Activated gamma-delta T cell treated with anti-CD3 and anti-CD28 coated beads, Interleukin-2, amount 50 U/mL, for 16 hours (primary cell): ENCODE measurements at regions not wholly inside any gene's neighbourhood (a gene's known extent, or its start where the extent isn't known, plus 50 kb on each side); places are given as distances from the start of the nearest gene placed in this dataset.

Experiments
- DNase-seq: peaks from one replicate; pipeline ENCODE4 v3.0.0-alpha.2; 2020; ENCODE audit warnings: low read depth

- no peak for DNase-seq
These were observed 629.0 kb downstream of the TBC1D22A start for GRCh38 chr22:47391169-47392053.

GRCh38 chr22:47390026-47390970 is 627.8 kb downstream of the TBC1D22A start:
- no peak for DNase-seq

- DNase-seq = no peak
These were observed 626.8 kb downstream of the TBC1D22A start for GRCh38 chr22:47389201-47389600.

GRCh38 chr22:47388778-47389177 is 626.3 kb downstream of the TBC1D22A start:
- DNase-seq = no peak

- DNase-seq = no peak
These were observed 625.9 kb downstream of the TBC1D22A start for GRCh38 chr22:47388331-47388730.

GRCh38 chr22:47386812-47387510 is 624.5 kb downstream of the TBC1D22A start:
- no peak for DNase-seq

- DNase-seq = no peak
These were observed 622.5 kb downstream of the TBC1D22A start for GRCh38 chr22:47384977-47385376.

GRCh38 chr22:47382164-47382890 is 619.9 kb downstream of the TBC1D22A start:
- no peak for DNase-seq

GRCh38 chr22:47381240-47381639 is 618.8 kb downstream of the TBC1D22A start:
- no peak for DNase-seq

GRCh38 chr22:47380692-47381091 is 618.2 kb downstream of the TBC1D22A start:
- DNase-seq = no peak

- no peak for DNase-seq
These were observed 616.6 kb downstream of the TBC1D22A start for GRCh38 chr22:47379037-47379436.

- no peak for DNase-seq
These were observed 615.6 kb downstream of the TBC1D22A start for GRCh38 chr22:47377926-47378560.

- no peak for DNase-seq
These were observed 614.6 kb downstream of the TBC1D22A start for GRCh38 chr22:47376901-47377505.

GRCh38 chr22:47376322-47376700 is 613.9 kb downstream of the TBC1D22A start:
- DNase-seq = no peak

GRCh38 chr22:47375621-47376321 is 613.3 kb downstream of the TBC1D22A start:
- DNase-seq = no peak

GRCh38 chr22:47374901-47375575 is 612.6 kb downstream of the TBC1D22A start:
- DNase-seq = no peak

GRCh38 chr22:47374273-47374771 is 611.9 kb downstream of the TBC1D22A start:
- DNase-seq = no peak

GRCh38 chr22:47373648-47374272 is 611.3 kb downstream of the TBC1D22A start:
- no peak for DNase-seq
